ENCODE measurements at regions not wholly inside any gene's neighbourhood (a gene's known extent, or its start where the extent isn't known, plus 50 kb on each side); places are given as distances from the start of the nearest gene placed in this dataset.

- DNase-seq (ENCODE audit: low spot score), result no peak
- no peak overlapping the region for H3K27ac ChIP-seq
- ChIA-PET CTCF (no interaction called here), POLR2A (ENCODE audit: low non-redundant PET) (no interaction called here)
- TF ChIP-seq CTCF (conservative IDR thresholded peaks at IDR 0.05; ENCODE audit: low read depth), result no peak
Observed at GRCh38 chr18:26652501-26652900, 104.1 kb upstream of the KCTD1 start.

DNA sequence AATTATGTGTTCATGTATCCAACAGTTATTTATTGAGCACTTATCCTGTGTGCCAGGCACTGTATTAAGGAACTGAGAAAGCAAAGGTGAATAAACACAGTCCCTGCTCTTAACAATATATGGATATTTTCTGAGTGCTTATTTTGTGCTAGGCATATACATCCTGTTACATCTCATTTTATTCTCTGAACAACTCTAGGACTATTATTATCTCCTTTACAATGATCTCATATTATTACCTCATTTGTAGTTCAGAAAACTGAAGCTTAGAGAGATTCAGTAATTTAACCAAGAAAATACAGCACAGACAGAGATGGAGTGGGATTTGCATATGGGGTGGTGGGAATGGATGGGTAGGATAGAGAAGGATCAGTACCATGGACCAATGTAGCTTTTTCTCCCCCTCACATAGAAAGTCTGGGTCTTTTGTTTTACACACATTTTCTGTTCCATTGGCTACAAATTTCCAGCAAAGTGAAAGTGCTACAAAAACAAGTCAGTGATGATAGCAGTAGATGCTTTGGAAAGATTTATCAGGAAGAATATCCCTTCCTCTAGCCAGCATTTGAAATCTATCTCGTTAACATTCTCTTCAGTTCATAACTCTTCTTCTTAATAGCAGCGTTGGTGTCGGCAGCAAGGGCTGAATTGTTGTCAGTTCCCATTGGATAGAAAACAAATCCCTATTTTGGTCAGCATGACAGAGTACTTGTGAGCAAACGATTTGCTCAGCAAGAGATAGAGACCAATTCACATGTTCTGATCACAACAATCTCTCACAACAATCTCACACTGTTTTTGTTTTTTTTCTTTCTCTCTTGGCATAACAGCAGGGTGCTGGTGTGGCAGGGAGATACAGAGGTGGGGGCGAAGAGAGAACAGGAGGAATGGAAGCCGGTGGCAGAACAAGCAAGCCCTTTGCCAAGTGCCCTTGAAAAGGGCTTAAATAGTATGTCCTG, 102.2 kb upstream of the KCTD1 start:
- H3K27ac ChIP-seq, result no peak overlapping the region
- ChIA-PET POLR2A (ENCODE audit: low non-redundant PET) (no interaction called here), CTCF (no interaction called here)
- no peak for DNase-seq (ENCODE audit: low spot score)
- TF ChIP-seq CTCF (conservative IDR thresholded peaks at IDR 0.05; ENCODE audit: low read depth), result no peak

- no peak for TF ChIP-seq CTCF (conservative IDR thresholded peaks at IDR 0.05; ENCODE audit: low read depth)
- no peak overlapping the region for H3K27ac ChIP-seq
- DNase-seq (ENCODE audit: low spot score), result no peak
- ChIA-PET POLR2A (ENCODE audit: low non-redundant PET) (no interaction called here), CTCF (interaction anchor here (0.6 to 0.7 kb wide), 4 partner anchors 102 to 321 kb away, joined by 3 to 5 read pairs (median 4); no protein-coding TSS in a partner anchor)
Observed at GRCh38 chr18:26649193-26649543, 100.8 kb upstream of the KCTD1 start.

DNA sequence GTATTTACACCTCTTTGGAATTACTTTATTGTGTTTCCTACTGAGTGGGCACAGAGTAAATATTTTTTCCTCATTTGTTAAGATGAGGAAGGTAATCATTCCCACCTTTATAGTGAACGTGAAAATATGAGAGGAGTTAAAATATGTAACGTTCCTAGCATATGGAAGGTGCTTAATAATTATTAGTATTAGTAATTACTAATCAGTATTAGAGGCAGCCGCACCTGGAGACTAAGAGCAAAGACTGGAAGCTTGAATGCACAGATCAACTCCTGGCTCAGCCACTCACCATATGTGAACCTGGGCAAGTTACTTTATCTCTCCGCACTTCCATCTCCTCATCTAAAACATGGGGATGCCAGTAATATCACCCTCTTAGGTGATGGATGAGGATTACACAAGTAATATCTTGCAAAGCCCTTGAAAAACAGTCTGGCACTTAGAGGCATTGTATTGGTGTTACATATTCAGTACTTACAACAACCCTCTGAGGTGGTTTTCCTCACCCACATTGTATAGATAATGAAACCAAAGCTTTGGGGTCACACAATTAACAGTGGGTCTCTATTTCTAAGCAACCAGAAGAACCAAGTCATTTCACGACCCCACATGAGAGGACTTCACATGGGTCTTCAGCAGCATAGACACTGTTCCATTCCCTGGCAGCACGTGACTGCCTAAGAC, 100.3 kb upstream of the KCTD1 start:
- no peak for DNase-seq (ENCODE audit: low spot score)
- CTCF ChIA-PET, result interaction anchor here (0.6 kb wide), 1 partner anchor 178 kb away, joined by 5 read pairs; no protein-coding TSS in a partner anchor
- no peak for TF ChIP-seq CTCF (conservative IDR thresholded peaks at IDR 0.05; ENCODE audit: low read depth)
- POLR2A ChIA-PET (ENCODE audit: low non-redundant PET), result no interaction called here
- H3K27ac ChIP-seq, result no peak overlapping the region

GRCh38 chr18:26646901-26647300, 98.5 kb upstream of the KCTD1 start:
- DNase-seq (ENCODE audit: low spot score), result peak; percentile 8
- no peak for TF ChIP-seq CTCF (conservative IDR thresholded peaks at IDR 0.05; ENCODE audit: low read depth)
- CTCF ChIA-PET, result no interaction called here
- no peak overlapping the region for H3K27ac ChIP-seq
- POLR2A ChIA-PET (ENCODE audit: low non-redundant PET), result no interaction called here

DNA sequence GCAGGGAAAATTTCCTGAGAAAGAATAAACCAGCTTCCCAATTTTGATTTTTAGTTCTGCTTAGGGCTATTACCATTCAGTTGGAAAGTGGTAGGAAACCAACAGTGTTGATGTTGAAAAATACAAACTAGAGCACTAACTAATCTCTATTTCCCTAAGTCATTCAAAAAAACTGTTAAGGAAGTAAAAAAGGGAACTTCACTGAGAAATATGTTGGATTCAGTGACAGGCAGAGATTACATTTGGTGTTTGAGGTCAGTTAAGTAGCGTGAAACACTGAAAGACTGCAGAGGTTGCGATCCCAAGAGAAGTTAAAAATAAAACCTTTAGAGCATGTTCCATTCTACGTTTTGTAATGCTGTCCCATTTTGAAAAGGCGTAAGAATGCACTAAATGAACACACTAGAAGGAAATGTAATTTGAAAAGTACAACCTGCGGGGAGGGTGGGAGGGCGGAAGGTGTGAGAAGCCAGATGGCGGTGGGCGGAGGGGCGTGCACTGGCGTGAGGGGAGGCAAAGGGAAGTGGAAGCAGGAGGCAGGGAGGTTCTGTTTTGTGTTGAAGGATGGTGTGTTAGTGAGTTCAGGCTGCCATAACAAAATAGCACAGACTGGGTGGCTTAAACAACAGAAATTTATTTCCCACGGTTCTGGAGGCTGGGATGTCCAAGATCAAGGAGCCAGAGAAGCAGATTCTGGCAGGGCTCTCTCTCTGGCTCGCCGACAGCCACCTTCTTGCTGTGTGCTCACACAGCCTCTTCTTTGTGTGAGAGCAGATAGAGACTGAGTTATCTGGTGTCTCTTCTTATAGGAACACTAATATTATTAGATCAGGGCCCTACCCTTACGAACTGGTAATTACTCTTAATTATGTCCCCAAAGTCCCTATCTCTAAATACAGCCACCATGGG, 94.3 kb upstream of the KCTD1 start:
- DNase-seq (ENCODE audit: low spot score), result no peak
- no peak overlapping the region for H3K27ac ChIP-seq
- ChIA-PET POLR2A (ENCODE audit: low non-redundant PET) (no interaction called here), CTCF (no interaction called here)
- TF ChIP-seq CTCF (conservative IDR thresholded peaks at IDR 0.05; ENCODE audit: low read depth), result no peak
